HG03378 (cell line): ENCODE measurements at regions not wholly inside any gene's neighbourhood (a gene's known extent, or its start where the extent isn't known, plus 50 kb on each side); places are given as distances from the start of the nearest gene placed in this dataset.

Source experiments
- ATAC-seq: cut with Tn5 transposase; IDR thresholded peaks from one replicate; pipeline ENCODE4 v1.9.1; 2021; ENCODE audit warnings: mild to moderate bottlenecking, moderate library complexity; ENCODE audit not compliant: unreplicated experiment

GRCh38 chr4:85381968-85382367 lies 93.0 kb upstream of the ARHGAP24 start:
- no peak for ATAC-seq

DNA sequence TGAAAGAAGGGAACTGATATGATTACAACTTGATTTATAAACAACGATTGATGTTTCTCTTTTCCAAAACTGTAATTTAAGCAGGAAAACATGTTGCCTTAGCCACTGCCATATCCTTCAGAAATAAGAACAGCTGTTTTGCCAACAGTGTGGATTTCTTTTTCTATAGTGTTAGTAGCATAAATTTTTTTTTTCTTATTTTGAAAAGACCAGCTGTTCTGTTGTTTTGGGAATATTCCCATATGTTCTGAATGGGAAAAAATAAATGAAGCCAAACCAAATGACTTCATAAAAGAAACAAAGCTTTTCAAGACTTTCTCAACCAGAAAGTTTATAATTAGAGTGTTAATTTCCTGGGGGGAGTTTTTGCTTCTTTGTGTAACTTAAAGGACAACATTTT lies 83.9 kb upstream of the ARHGAP24 start:
- no peak for ATAC-seq

GRCh38 chr4:85391589-85392410 lies 83.2 kb upstream of the ARHGAP24 start:
- ATAC-seq = peak; percentile 88

GRCh38 chr4:85393201-85393600 lies 81.7 kb upstream of the ARHGAP24 start:
- ATAC-seq = peak; percentile 64

- ATAC-seq = no peak
Measured at GRCh38 chr4:85398276-85398675, 76.7 kb upstream of the ARHGAP24 start.

GRCh38 chr4:85399270-85399669 lies 75.7 kb upstream of the ARHGAP24 start:
- peak; percentile 84 for ATAC-seq

- ATAC-seq = no peak
Measured at GRCh38 chr4:85402371-85402770, 72.6 kb upstream of the ARHGAP24 start.

GRCh38 chr4:85406185-85406584 lies 68.8 kb upstream of the ARHGAP24 start:
- ATAC-seq = no peak

- ATAC-seq = no peak
Measured at GRCh38 chr4:85407546-85407945, 67.4 kb upstream of the ARHGAP24 start.

DNA sequence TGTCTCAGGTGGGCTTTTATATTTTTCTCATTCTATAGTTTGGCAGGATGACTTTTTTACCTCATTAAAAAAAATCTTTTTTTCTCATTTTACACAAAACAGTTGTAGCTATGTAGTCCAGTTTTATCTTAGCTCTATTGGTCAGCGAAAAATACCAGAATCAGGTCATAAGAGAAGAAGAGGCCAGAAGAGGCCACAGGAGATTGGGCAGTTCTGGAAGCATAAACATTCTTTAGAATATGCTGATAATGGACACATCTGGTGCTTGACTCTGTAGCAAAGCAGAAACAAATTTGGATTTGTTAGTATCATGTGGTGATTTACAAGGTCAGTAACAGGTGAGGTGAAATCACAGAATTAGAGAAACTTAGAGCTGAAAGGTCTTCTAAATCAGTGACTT lies 66.6 kb upstream of the ARHGAP24 start:
- ATAC-seq = no peak

GRCh38 chr4:85409251-85409650 lies 65.7 kb upstream of the ARHGAP24 start:
- no peak for ATAC-seq

DNA sequence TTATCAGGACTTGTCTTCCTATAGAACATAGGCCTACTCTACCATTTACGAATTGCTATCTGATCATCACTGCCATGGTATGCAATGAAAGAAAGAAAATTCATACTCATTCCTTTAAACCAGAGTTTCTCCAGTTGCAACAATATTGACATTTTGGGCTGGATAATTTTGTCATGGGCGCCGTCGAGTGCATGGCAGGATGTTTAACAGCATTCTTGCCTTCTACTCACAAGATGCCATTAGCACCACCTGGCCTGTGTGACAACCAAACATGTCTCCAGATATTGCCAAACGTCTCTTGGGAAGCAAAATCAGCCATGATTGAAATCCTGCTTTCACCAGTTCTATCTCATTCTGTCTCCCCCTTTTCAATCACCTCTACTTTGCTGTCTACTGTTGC lies 63.6 kb upstream of the ARHGAP24 start:
- ATAC-seq = no peak

GRCh38 chr4:85414972-85415371 lies 60.0 kb upstream of the ARHGAP24 start:
- ATAC-seq = no peak

GRCh38 chr4:85416094-85416493 lies 58.9 kb upstream of the ARHGAP24 start:
- ATAC-seq = no peak

DNA sequence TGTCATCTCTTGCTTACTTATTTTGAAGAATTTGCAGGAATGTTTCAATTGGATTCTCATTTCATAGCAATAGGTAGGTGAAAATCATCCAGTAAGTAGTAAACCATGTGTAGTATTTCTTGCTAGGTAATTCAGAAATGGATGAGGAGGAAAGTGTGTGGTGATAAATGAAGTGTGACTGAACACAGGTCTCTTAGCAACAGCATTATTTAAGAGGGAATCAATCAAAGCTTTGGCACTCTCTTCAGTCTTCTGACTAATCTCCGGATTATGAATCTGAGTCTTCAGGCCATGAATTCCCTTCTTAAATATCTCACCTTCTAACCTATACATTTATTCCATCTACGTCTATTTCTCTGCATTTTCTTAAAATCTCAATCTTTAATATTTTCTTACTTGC lies 55.8 kb upstream of the ARHGAP24 start:
- no peak for ATAC-seq

DNA sequence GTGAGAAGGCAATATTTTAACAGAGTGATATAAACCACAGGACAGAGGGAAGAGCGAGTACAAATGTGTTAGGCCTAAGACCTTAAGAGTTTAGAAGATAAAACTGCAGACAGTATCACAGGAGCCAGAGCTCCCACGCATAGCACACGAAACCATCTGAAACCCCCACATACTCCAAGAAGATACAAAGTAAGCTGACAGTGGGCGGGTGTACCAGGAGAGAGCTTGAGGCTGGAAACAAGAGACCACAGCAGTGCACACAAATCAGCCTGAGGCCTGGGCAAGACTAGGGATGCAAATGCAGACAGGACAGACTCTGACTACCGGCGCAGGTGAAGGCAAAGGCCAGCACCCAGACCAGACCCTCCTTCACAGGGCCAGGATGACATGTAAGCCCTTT lies 54.1 kb upstream of the ARHGAP24 start:
- no peak for ATAC-seq

- no peak for ATAC-seq
Measured at GRCh38 chr4:85423431-85423830, 51.5 kb upstream of the ARHGAP24 start.
